Right lobe of liver (tissue), 4 donors: ENCODE measurements at regions not wholly inside any gene's neighbourhood (a gene's known extent, or its start where the extent isn't known, plus 50 kb on each side); places are given as distances from the start of the nearest gene placed in this dataset.

Source experiments
- POLR2A ChIP-seq: fragments of 450-650 bp; IDR thresholded peaks from one replicate; pipeline ENCODE4 v1.6.1; 2017; ENCODE audit warnings: antibody characterized with exemption, mild to moderate bottlenecking
- TF ChIP-seq, protein P1 (sequence below), 4 donors: fragments of 200-600 bp in 3 of 4; fragments of 450-650 bp in 1 of 4; IDR thresholded peaks; one replicate each; pipeline versions ENCODE4 v1.5.1 to v1.8.0; 2016 to 2022; ENCODE audit warnings: antibody characterized with exemption in 4 of 4, mild to moderate bottlenecking in 2 of 4
- donor health status: DM: no; HTN: no; CAD: no.
- donor health status: DM: no; HTN: no; CAD: no.
- donor health status: DM: no; HTN: yes; CAD: no.

DNA sequence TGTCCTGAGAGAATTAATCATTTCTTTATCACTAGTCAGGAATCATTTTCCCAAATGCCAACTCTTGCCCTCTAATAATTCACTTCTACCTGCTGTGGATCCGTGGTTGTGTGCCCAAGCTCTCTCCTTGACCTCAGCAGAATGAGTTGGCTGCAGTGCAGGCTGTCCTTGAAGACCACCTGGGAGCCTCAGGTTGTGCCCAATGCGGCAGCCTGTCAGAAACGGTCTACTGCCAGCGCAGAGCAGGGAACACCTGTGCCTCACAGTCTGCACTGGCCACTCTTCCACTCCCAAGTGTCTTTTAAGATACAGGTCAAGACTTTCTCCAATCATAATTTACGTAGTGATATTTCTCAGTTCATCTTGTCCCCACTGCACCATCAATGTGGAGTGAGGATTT lies 246.0 kb upstream of the PHF14 start:
- TF ChIP-seq, protein P1, sequence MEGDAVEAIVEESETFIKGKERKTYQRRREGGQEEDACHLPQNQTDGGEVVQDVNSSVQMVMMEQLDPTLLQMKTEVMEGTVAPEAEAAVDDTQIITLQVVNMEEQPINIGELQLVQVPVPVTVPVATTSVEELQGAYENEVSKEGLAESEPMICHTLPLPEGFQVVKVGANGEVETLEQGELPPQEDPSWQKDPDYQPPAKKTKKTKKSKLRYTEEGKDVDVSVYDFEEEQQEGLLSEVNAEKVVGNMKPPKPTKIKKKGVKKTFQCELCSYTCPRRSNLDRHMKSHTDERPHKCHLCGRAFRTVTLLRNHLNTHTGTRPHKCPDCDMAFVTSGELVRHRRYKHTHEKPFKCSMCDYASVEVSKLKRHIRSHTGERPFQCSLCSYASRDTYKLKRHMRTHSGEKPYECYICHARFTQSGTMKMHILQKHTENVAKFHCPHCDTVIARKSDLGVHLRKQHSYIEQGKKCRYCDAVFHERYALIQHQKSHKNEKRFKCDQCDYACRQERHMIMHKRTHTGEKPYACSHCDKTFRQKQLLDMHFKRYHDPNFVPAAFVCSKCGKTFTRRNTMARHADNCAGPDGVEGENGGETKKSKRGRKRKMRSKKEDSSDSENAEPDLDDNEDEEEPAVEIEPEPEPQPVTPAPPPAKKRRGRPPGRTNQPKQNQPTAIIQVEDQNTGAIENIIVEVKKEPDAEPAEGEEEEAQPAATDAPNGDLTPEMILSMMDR (IDR thresholded peaks at IDR 0.05) = no peak
- no peak for TF ChIP-seq POLR2A
